Muscle of leg (tissue), 3 donors: ENCODE measurements at regions not wholly inside any gene's neighbourhood (a gene's known extent, or its start where the extent isn't known, plus 50 kb on each side); places are given as distances from the start of the nearest gene placed in this dataset.

Experiments used
- DNase-seq: peaks from one replicate; pipeline ENCODE4 v3.0.0; 2013
- H3K27ac ChIP-seq: one replicate; pipeline ENCODE4 v1.5.1; 2013; ENCODE audit warnings: mild to moderate bottlenecking, low read length, control low read depth
- H3K27me3 ChIP-seq: one replicate; pipeline ENCODE4 v1.6.1; 2013; ENCODE audit warnings: low read length; ENCODE audit not compliant: control insufficient read depth, insufficient read depth
- H3K36me3 ChIP-seq: one replicate; pipeline ENCODE4 v1.6.1; 2013; ENCODE audit warnings: low read length; ENCODE audit not compliant: control insufficient read depth, insufficient read depth
- H3K4me1 ChIP-seq: one replicate; pipeline ENCODE4 v1.6.1; 2013; ENCODE audit warnings: low read length; ENCODE audit not compliant: control insufficient read depth, insufficient read depth
- H3K4me3 ChIP-seq: one replicate; pipeline ENCODE4 v1.5.1; 2013; ENCODE audit warnings: low read length, control low read depth
- H3K9me3 ChIP-seq: replicated peaks from 2 replicates; pipeline ENCODE4 v1.6.1; 2013; ENCODE audit warnings: low read depth, low read length; ENCODE audit not compliant: control insufficient read depth
- WGBS: methylation state at CpG from one replicate; pipeline ENCODE4 v1.1.5; 2013; ENCODE audit warnings: missing lambda C conversion rate; ENCODE audit not compliant: insufficient coverage; 5-methylcytosine and 5-hydroxymethylcytosine counted together

- DNase-seq = no peak
- Histone ChIP-seq H3K27me3 (no peaks in the 10 kb centered on the region), H3K36me3 (no peaks in the 10 kb centered on the region), H3K4me1 (no peaks in the 10 kb centered on the region), H3K4me3 (no peak overlapping the region), H3K9me3 (no peaks in the 10 kb centered on the region), H3K27ac (no peak overlapping the region)
- no CpG with 5 or more reads among the region's 1 CpG for WGBS
These were observed 1127.8 kb downstream of the TUSC7 start for GRCh38 chr3:117837391-117837790.

- Histone ChIP-seq H3K27ac (no peak overlapping the region), H3K27me3 (no peaks in the 10 kb centered on the region), H3K36me3 (no peaks in the 10 kb centered on the region), H3K4me3 (no peak overlapping the region), H3K9me3 (no peaks in the 10 kb centered on the region), H3K4me1 (no peaks in the 10 kb centered on the region)
- WGBS = 43% methylated on average over 1 of the region's 1 CpG
- no peak for DNase-seq
These were observed 1132.5 kb downstream of the TUSC7 start for GRCh38 chr3:117842086-117842485.

- H3K4me1 ChIP-seq = no peaks in the 10 kb centered on the region
- H3K36me3 ChIP-seq = no peaks in the 10 kb centered on the region
- H3K27ac ChIP-seq = no peak overlapping the region
- H3K9me3 ChIP-seq = no peaks in the 10 kb centered on the region
- no peak overlapping the region for H3K4me3 ChIP-seq
- H3K27me3 ChIP-seq = no peaks in the 10 kb centered on the region
- no peak for DNase-seq
These were observed 1133.8 kb downstream of the TUSC7 start for GRCh38 chr3:117843356-117843755.

GRCh38 chr3:117844676-117845075 lies 1135.1 kb downstream of the TUSC7 start:
- Histone ChIP-seq H3K9me3 (no peaks in the 10 kb centered on the region), H3K4me3 (no peak overlapping the region), H3K4me1 (no peaks in the 10 kb centered on the region), H3K27ac (no peak overlapping the region), H3K36me3 (no peaks in the 10 kb centered on the region), H3K27me3 (no peaks in the 10 kb centered on the region)
- no CpG with 5 or more reads among the region's 2 CpGs for WGBS
- DNase-seq = no peak

- 67% methylated on average over 1 of the region's 1 CpG for WGBS
- no peak for DNase-seq
- no peaks in the 10 kb centered on the region for H3K36me3 ChIP-seq
- H3K4me3 ChIP-seq = no peak overlapping the region
- H3K27ac ChIP-seq = no peak overlapping the region
- H3K27me3 ChIP-seq = no peaks in the 10 kb centered on the region
- H3K4me1 ChIP-seq = no peaks in the 10 kb centered on the region
- no peaks in the 10 kb centered on the region for H3K9me3 ChIP-seq
These were observed 1136.7 kb downstream of the TUSC7 start for GRCh38 chr3:117846238-117846637.

- Histone ChIP-seq H3K36me3 (no peaks in the 10 kb centered on the region), H3K27ac (no peak overlapping the region), H3K9me3 (no peaks in the 10 kb centered on the region), H3K4me3 (no peak overlapping the region), H3K27me3 (no peaks in the 10 kb centered on the region), H3K4me1 (no peaks in the 10 kb centered on the region)
- DNase-seq = no peak
These were observed 1139.0 kb downstream of the TUSC7 start for GRCh38 chr3:117848606-117849005.

- Histone ChIP-seq H3K9me3 (no peaks in the 10 kb centered on the region), H3K27ac (no peak overlapping the region), H3K4me3 (no peak overlapping the region), H3K27me3 (no peaks in the 10 kb centered on the region), H3K4me1 (no peaks in the 10 kb centered on the region), H3K36me3 (no peaks in the 10 kb centered on the region)
- WGBS = 92% methylated on average over 2 of the region's 5 CpGs
- no peak for DNase-seq
These were observed 1144.5 kb downstream of the TUSC7 start for GRCh38 chr3:117853923-117854668.

- no peaks in the 10 kb centered on the region for H3K27me3 ChIP-seq
- no peaks in the 10 kb centered on the region for H3K4me1 ChIP-seq
- no peak for DNase-seq
- H3K36me3 ChIP-seq = no peaks in the 10 kb centered on the region
- H3K4me3 ChIP-seq = no peak overlapping the region
- 50% methylated on average over 1 of the region's 1 CpG for WGBS
- H3K9me3 ChIP-seq = no peaks in the 10 kb centered on the region
- H3K27ac ChIP-seq = no peak overlapping the region
These were observed 1146.8 kb downstream of the TUSC7 start for GRCh38 chr3:117856354-117856753.

GRCh38 chr3:117863146-117863545 lies 1153.6 kb downstream of the TUSC7 start:
- Histone ChIP-seq H3K4me1 (no peaks in the 10 kb centered on the region), H3K27ac (no peak overlapping the region), H3K9me3 (no peaks in the 10 kb centered on the region), H3K4me3 (no peak overlapping the region), H3K27me3 (no peaks in the 10 kb centered on the region), H3K36me3 (no peaks in the 10 kb centered on the region)
- DNase-seq = no peak
- WGBS = no CpG with 5 or more reads among the region's 2 CpGs

GRCh38 chr3:117865338-117865737 lies 1155.8 kb downstream of the TUSC7 start:
- Histone ChIP-seq H3K36me3 (no peaks in the 10 kb centered on the region), H3K27ac (no peak overlapping the region), H3K9me3 (no peaks in the 10 kb centered on the region), H3K27me3 (no peaks in the 10 kb centered on the region), H3K4me3 (no peak overlapping the region), H3K4me1 (no peaks in the 10 kb centered on the region)
- no CpG with 5 or more reads among the region's 4 CpGs for WGBS
- no peak for DNase-seq

- no peaks in the 10 kb centered on the region for H3K36me3 ChIP-seq
- no peaks in the 10 kb centered on the region for H3K9me3 ChIP-seq
- H3K4me3 ChIP-seq = no peak overlapping the region
- no peak overlapping the region for H3K27ac ChIP-seq
- DNase-seq = no peak
- H3K27me3 ChIP-seq = no peaks in the 10 kb centered on the region
- no peaks in the 10 kb centered on the region for H3K4me1 ChIP-seq
- no CpG with 5 or more reads among the region's 2 CpGs for WGBS
These were observed 1159.2 kb downstream of the TUSC7 start for GRCh38 chr3:117868766-117869165.
